ENCODE measurements at regions not wholly inside any gene's neighbourhood (a gene's known extent, or its start where the extent isn't known, plus 50 kb on each side); places are given as distances from the start of the nearest gene placed in this dataset.

- no peak overlapping the region for H3K27ac ChIP-seq (ENCODE audit: low read depth, low read length)
- no peak for TF ChIP-seq EZH2phosphoT487 (IDR thresholded peaks at IDR 0.05; ENCODE audit: borderline replicate concordance, low read length)
- TF ChIP-seq CTCF (IDR thresholded peaks at IDR 0.05; ENCODE audit: low read depth, low read length, poor library complexity, severe bottlenecking): no peak
- no peak overlapping the region for H3K4me3 ChIP-seq (ENCODE audit: low read length)
- 0 out of 2 replicates have a peak, but pooled peaks cover under 1% of the 10 kb centered on the region for H3K9me2 ChIP-seq (replicated peaks; ENCODE audit: control insufficient read depth, low read length)
- no peaks in the 10 kb centered on the region for H4K20me1 ChIP-seq (ENCODE audit: control insufficient read depth, insufficient read depth, low read depth, low read length)
- no peaks in the 10 kb centered on the region for H3K36me3 ChIP-seq (ENCODE audit: control insufficient read depth, low read length)
- H3F3A ChIP-seq (ENCODE audit: control insufficient read depth, insufficient read depth): no peaks in the 10 kb centered on the region
- no peaks in the 10 kb centered on the region for H3K4me1 ChIP-seq (ENCODE audit: control insufficient read depth, low read length)
- H3K4me2 ChIP-seq (ENCODE audit: low read length): no peak overlapping the region
- no peaks in the 10 kb centered on the region for H3K9me3 ChIP-seq (ENCODE audit: control insufficient read depth, insufficient read depth, low read length)
- H3K27me3 ChIP-seq (ENCODE audit: control insufficient read depth, low read length): no peaks in the 10 kb centered on the region
- no peaks in the 10 kb centered on the region for H3K79me2 ChIP-seq (ENCODE audit: control insufficient read depth, low read length)
These were observed 978.7 kb downstream of the DNAH5 start for GRCh38 chr5:12965804-12966203.

- Histone ChIP-seq H3F3A (ENCODE audit: control insufficient read depth, insufficient read depth) (no peaks in the 10 kb centered on the region), H3K79me2 (ENCODE audit: control insufficient read depth, low read length) (no peaks in the 10 kb centered on the region), H3K9me2 (replicated peaks; ENCODE audit: control insufficient read depth, low read length) (no peaks in the 10 kb centered on the region), H3K4me3 (ENCODE audit: low read length) (no peak overlapping the region), H3K27me3 (ENCODE audit: control insufficient read depth, low read length) (no peaks in the 10 kb centered on the region), H3K36me3 (ENCODE audit: control insufficient read depth, low read length) (no peaks in the 10 kb centered on the region), H3K4me1 (ENCODE audit: control insufficient read depth, low read length) (no peaks in the 10 kb centered on the region), H3K9me3 (ENCODE audit: control insufficient read depth, insufficient read depth, low read length) (no peaks in the 10 kb centered on the region), H4K20me1 (ENCODE audit: control insufficient read depth, insufficient read depth, low read depth, low read length) (no peaks in the 10 kb centered on the region), H3K27ac (ENCODE audit: low read depth, low read length) (no peak overlapping the region), H3K4me2 (ENCODE audit: low read length) (no peak overlapping the region)
- TF ChIP-seq EZH2phosphoT487 (IDR thresholded peaks at IDR 0.05; ENCODE audit: borderline replicate concordance, low read length) (no peak), CTCF (IDR thresholded peaks at IDR 0.05; ENCODE audit: low read depth, low read length, poor library complexity, severe bottlenecking) (no peak)
These were observed 984.8 kb downstream of the DNAH5 start for GRCh38 chr5:12959713-12960112.

- Histone ChIP-seq H3K4me2 (ENCODE audit: low read length) (no peak overlapping the region), H3K79me2 (ENCODE audit: control insufficient read depth, low read length) (no peaks in the 10 kb centered on the region), H3K27me3 (ENCODE audit: control insufficient read depth, low read length) (no peaks in the 10 kb centered on the region), H3K9me2 (replicated peaks; ENCODE audit: control insufficient read depth, low read length) (no peaks in the 10 kb centered on the region), H3K27ac (ENCODE audit: low read depth, low read length) (no peak overlapping the region), H3K9me3 (ENCODE audit: control insufficient read depth, insufficient read depth, low read length) (no peaks in the 10 kb centered on the region), H3F3A (ENCODE audit: control insufficient read depth, insufficient read depth) (no peaks in the 10 kb centered on the region), H3K4me3 (ENCODE audit: low read length) (no peak overlapping the region), H4K20me1 (ENCODE audit: control insufficient read depth, insufficient read depth, low read depth, low read length) (no peaks in the 10 kb centered on the region), H3K36me3 (ENCODE audit: control insufficient read depth, low read length) (no peaks in the 10 kb centered on the region), H3K4me1 (ENCODE audit: control insufficient read depth, low read length) (no peaks in the 10 kb centered on the region)
- TF ChIP-seq EZH2phosphoT487 (IDR thresholded peaks at IDR 0.05; ENCODE audit: borderline replicate concordance, low read length) (no peak), CTCF (IDR thresholded peaks at IDR 0.05; ENCODE audit: low read depth, low read length, poor library complexity, severe bottlenecking) (no peak)
These were observed 992.1 kb downstream of the DNAH5 start for GRCh38 chr5:12952409-12952808.

- no peaks in the 10 kb centered on the region for H3K4me1 ChIP-seq (ENCODE audit: control insufficient read depth, low read length)
- H3K4me2 ChIP-seq (ENCODE audit: low read length): no peak overlapping the region
- TF ChIP-seq EZH2phosphoT487 (IDR thresholded peaks at IDR 0.05; ENCODE audit: borderline replicate concordance, low read length) (no peak), CTCF (IDR thresholded peaks at IDR 0.05; ENCODE audit: low read depth, low read length, poor library complexity, severe bottlenecking) (no peak)
- no peaks in the 10 kb centered on the region for H3K27me3 ChIP-seq (ENCODE audit: control insufficient read depth, low read length)
- no peaks in the 10 kb centered on the region for H4K20me1 ChIP-seq (ENCODE audit: control insufficient read depth, insufficient read depth, low read depth, low read length)
- H3K9me3 ChIP-seq (ENCODE audit: control insufficient read depth, insufficient read depth, low read length): no peaks in the 10 kb centered on the region
- no peaks in the 10 kb centered on the region for H3K9me2 ChIP-seq (replicated peaks; ENCODE audit: control insufficient read depth, low read length)
- no peaks in the 10 kb centered on the region for H3K36me3 ChIP-seq (ENCODE audit: control insufficient read depth, low read length)
- H3K27ac ChIP-seq (ENCODE audit: low read depth, low read length): no peak overlapping the region
- no peak overlapping the region for H3K4me3 ChIP-seq (ENCODE audit: low read length)
- no peaks in the 10 kb centered on the region for H3F3A ChIP-seq (ENCODE audit: control insufficient read depth, insufficient read depth)
- no peaks in the 10 kb centered on the region for H3K79me2 ChIP-seq (ENCODE audit: control insufficient read depth, low read length)
These were observed 992.6 kb downstream of the DNAH5 start for GRCh38 chr5:12951846-12952245.

Measured in DOHH2 (cell line).